Keratinocyte (primary cell): ENCODE measurements at regions not wholly inside any gene's neighbourhood (a gene's known extent, or its start where the extent isn't known, plus 50 kb on each side); places are given as distances from the start of the nearest gene placed in this dataset.

ENCODE experiments used
- CTCF ChIP-seq, 3 experiments: IDR thresholded peaks in 1 of 3; conservative IDR thresholded peaks in 1 of 3; optimal IDR thresholded peaks in 1 of 3; 2 replicates in 2 of 3; 3 replicates in 1 of 3; pipeline versions ENCODE3 to v1.5.1; 2011; ENCODE audit warnings: low read length in 3 of 3, mild to moderate bottlenecking in 3 of 3, moderate library complexity in 2 of 3, control low read depth in 1 of 3, inconsistent platforms in 1 of 3; ENCODE audit not compliant: insufficient read depth in 2 of 3; ENCODE audit errors: extremely low read depth in 1 of 3
- EZH2 ChIP-seq: IDR thresholded peaks from one replicate; pipeline ENCODE4 v1.6.1; 2012; ENCODE audit warnings: inconsistent platforms, mild to moderate bottlenecking, low read length, moderate library complexity

- no peak for TF ChIP-seq CTCF (optimal IDR thresholded peaks at IDR 0.05 in 1 of 3, IDR thresholded peaks at IDR 0.05 in 1 of 3, conservative IDR thresholded peaks at IDR 0.05 in 1 of 3; ENCODE audit: extremely low read depth in 1 of 3, insufficient read depth in 2 of 3, low read length in 3 of 3)
- no peak for TF ChIP-seq EZH2
Measured at GRCh38 chr1:194309269-194309668, 1122.9 kb upstream of the B3GALT2 start.
